ENCODE measurements at regions not wholly inside any gene's neighbourhood (a gene's known extent, or its start where the extent isn't known, plus 50 kb on each side); places are given as distances from the start of the nearest gene placed in this dataset.
"Not testable (repeated sequence)": the region's sequence is repeated elsewhere in the genome, so short reads cannot be mapped to it uniquely, and the experiment has no call there.

DNA sequence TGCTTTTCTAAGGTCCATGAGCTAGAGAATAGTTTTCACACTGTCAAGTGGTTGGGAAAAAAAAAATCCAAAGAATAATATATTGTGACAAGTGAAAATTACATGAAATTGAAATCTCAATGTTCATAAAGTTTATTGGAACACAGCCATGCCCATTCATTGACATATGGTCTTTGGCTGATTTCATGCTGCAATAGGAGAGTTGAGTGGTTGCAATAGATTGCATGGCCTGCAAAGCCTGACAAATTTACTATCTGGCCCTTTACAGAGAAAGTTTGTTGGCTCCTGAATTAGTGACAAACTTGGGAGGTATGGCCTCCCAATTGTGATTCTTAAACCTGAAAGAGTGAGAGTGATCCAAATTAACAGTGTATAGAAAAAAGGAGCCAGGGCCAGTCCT is 115.5 kb upstream of the FAM9C start:
- Histone ChIP-seq H3K27me3 (no peaks in the 10 kb centered on the region), H3K4me3 (no peak overlapping the region), H3K36me3 (no peaks in the 10 kb centered on the region), H3K27ac (peak overlapping the region in 2 of 4 donors; percentile 50 to 59), H3K9me3 (no peaks in the 10 kb centered on the region), H3K4me1 (peaks cover 0 to 14% (median 6%) of the 10 kb centered on the region in 4 donors)
- DNase-seq = no peak
- TF ChIP-seq EP300 (IDR thresholded peaks at IDR 0.05) (no peak), POLR2AphosphoS5 (IDR thresholded peaks at IDR 0.05) (peak in 1 of 4 donors; percentile 4), POLR2A (IDR thresholded peaks at IDR 0.05) (no peak), CTCF (IDR thresholded peaks at IDR 0.05) (no peak)
- intact Hi-C loops (cut with DNase I) = no loop called here

DNA sequence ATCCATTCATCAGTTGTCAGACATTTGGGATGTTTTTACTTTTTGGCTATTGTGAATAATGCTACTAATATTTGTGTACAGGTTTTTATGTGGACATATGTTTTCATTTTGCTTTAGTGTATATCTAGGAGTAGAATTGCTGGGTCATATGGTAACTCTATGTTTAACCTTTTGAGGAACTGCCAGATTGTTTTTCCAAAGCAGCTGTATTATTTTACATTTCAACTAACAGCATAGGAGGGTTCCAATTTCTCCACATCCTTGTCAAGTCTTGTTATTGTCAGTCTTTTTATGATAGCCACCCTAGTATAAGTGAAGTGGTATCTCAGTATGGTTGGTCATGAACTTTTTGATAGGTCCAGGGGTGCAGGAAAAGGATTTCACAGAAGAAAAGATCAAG is 114.5 kb upstream of the FAM9C start:
- Histone ChIP-seq H3K4me1 (peaks cover 0 to 14% (median 6%) of the 10 kb centered on the region in 4 donors), H3K27me3 (no peaks in the 10 kb centered on the region), H3K9me3 (no peaks in the 10 kb centered on the region), H3K27ac (no peak overlapping the region), H3K36me3 (no peaks in the 10 kb centered on the region), H3K4me3 (no peak overlapping the region)
- no peak for DNase-seq
- intact Hi-C loops (cut with DNase I) = no loop called here
- TF ChIP-seq EP300 (IDR thresholded peaks at IDR 0.05) = no peak
- no peak for TF ChIP-seq POLR2A (IDR thresholded peaks at IDR 0.05)
- no peak for TF ChIP-seq POLR2AphosphoS5 (IDR thresholded peaks at IDR 0.05)

- H3K4me3 ChIP-seq; H3K9me3 ChIP-seq; H3K27ac ChIP-seq; H3K36me3 ChIP-seq; DNase-seq; intact Hi-C loops (cut with DNase I); H3K27me3 ChIP-seq: not testable (repeated sequence)
- peaks cover 0 to 15% (median 5%) of the 10 kb centered on the region in 4 donors for H3K4me1 ChIP-seq
- WGBS, 2 donors = 92 to 100% methylated on average over 1 of the region's 1 CpG
Observed at GRCh38 chrX:13155550-13155949, 111.1 kb upstream of the FAM9C start.

DNA sequence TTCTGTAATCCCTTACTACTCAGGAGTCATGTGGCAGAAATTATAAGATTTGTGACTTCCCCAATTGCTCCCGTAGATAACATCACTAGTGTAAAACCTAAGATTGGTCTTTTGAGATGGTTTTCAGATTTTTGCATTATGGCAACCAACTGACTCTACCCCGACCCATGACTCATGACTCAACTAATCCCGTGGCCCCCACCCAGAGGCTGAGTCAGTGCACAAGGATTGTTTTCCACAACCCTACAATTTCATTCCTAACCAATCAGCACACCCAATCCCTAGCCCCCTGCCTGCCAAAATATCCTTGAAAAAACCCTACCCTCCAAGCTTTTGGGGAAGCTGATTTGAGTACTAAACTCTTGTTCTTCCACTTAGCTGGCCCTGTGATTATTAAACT is 109.4 kb upstream of the FAM9C start:
- TF ChIP-seq POLR2AphosphoS5 (IDR thresholded peaks at IDR 0.05) (no peak), POLR2A (IDR thresholded peaks at IDR 0.05) (no peak), EP300 (IDR thresholded peaks at IDR 0.05) (no peak), CTCF (IDR thresholded peaks at IDR 0.05) (no peak)
- Histone ChIP-seq H3K36me3 (no peaks in the 10 kb centered on the region), H3K27ac (no peak overlapping the region), H3K4me3 (no peak overlapping the region), H3K9me3 (no peaks in the 10 kb centered on the region), H3K4me1 (peaks cover 0 to 3% (median 0%) of the 10 kb centered on the region in 4 donors), H3K27me3 (no peaks in the 10 kb centered on the region)
- intact Hi-C loops (cut with DNase I) = no loop called here
- no peak for DNase-seq
- WGBS, 2 donors = 77 to 89% methylated on average over 3 of the region's 3 CpGs

DNA sequence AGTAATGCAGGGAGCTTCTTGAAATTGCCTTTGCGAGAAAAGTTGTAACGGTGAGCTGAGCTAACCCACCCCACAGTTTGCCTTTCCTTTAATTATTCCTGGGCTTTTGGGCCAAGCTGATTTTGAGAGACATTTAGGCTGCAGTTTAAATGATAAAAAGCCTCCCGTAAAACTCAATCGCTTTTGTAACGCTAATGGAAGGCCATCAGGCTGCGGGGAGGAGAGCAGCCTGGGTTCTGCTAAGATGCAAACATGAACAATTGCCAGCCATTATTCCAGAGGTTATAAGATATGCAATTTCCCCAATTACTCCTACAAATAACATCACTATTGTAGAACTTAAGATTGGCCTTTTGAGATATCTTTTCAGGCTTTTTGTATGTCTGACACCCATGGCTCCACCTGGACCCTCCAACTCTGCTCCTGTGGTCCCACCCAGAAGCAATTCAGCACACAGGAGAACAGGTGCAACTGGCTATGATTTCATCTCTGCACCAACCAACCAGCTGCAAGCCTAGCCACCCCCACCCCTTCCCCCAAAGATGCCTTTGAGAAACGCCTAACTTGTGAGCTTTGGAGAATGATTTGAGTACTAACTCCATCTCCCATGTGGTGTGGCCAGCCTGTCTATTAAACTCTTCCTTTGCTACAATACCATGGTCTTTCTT is 108.2 kb upstream of the FAM9C start:
- intact Hi-C loops (cut with DNase I) = no loop called here
- Histone ChIP-seq H3K27me3 (no peaks in the 10 kb centered on the region), H3K36me3 (no peaks in the 10 kb centered on the region), H3K4me3 (no peak overlapping the region), H3K9me3 (no peaks in the 10 kb centered on the region), H3K4me1 (peaks cover 0 to 3% (median 0%) of the 10 kb centered on the region in 4 donors), H3K27ac (peak overlapping the region in 2 of 4 donors; percentile 47 to 72)
- WGBS, 2 donors = 87 to 93% methylated on average over 7 of the region's 7 CpGs
- TF ChIP-seq CTCF (IDR thresholded peaks at IDR 0.05) = no peak
- TF ChIP-seq POLR2A (IDR thresholded peaks at IDR 0.05) = no peak
- no peak for TF ChIP-seq EP300 (IDR thresholded peaks at IDR 0.05)
- no peak for TF ChIP-seq POLR2AphosphoS5 (IDR thresholded peaks at IDR 0.05)
- no peak for DNase-seq
